Upper lobe of right lung (tissue), 1 donor: ENCODE measurements at regions not wholly inside any gene's neighbourhood (a gene's known extent, or its start where the extent isn't known, plus 50 kb on each side); places are given as distances from the start of the nearest gene placed in this dataset.
A peak's percentile ranks its signal among the peaks of the same experiment; 100 is the strongest.

ENCODE experiments used
- ATAC-seq: fragments of 200-7000 bp; cut with Tn5 transposase; one replicate; pipeline ENCODE4 v1.9.1; 2020; ENCODE audit warnings: mild to moderate bottlenecking, moderate library complexity
- DNase-seq: peaks from one replicate; pipeline ENCODE4 v3.0.0-alpha.2; 2020
- H3K27ac ChIP-seq: fragments of 200-600 bp; one replicate; pipeline ENCODE4 v1.8.0; 2022
- H3K27me3 ChIP-seq: fragments of 200-600 bp; one replicate; pipeline ENCODE4 v1.8.0; 2022; ENCODE audit warnings: mild to moderate bottlenecking
- H3K36me3 ChIP-seq: fragments of 200-600 bp; one replicate; pipeline ENCODE4 v1.8.0; 2022
- H3K4me1 ChIP-seq: fragments of 200-600 bp; one replicate; pipeline ENCODE4 v1.8.0; 2022
- H3K4me3 ChIP-seq: fragments of 200-600 bp; one replicate; pipeline ENCODE4 v1.8.0; 2022; ENCODE audit warnings: mild to moderate bottlenecking
- H3K9me3 ChIP-seq: fragments of 200-600 bp; one replicate; pipeline ENCODE4 v1.8.0; 2022
- intact Hi-C: fragments of 100-400 bp; cut with DNase I; formaldehyde crosslinking; loops from one replicate; pipeline ENCODE4 v1.11.0; 2022
- TF ChIP-seq, protein P1 (sequence below): fragments of 200-600 bp; IDR thresholded peaks from one replicate; pipeline ENCODE4 v1.8.0; 2022; ENCODE audit warnings: antibody characterized with exemption
- donor health status: DM: no; HTN: yes; CAD: no; lungs with severe emphysema.

DNA sequence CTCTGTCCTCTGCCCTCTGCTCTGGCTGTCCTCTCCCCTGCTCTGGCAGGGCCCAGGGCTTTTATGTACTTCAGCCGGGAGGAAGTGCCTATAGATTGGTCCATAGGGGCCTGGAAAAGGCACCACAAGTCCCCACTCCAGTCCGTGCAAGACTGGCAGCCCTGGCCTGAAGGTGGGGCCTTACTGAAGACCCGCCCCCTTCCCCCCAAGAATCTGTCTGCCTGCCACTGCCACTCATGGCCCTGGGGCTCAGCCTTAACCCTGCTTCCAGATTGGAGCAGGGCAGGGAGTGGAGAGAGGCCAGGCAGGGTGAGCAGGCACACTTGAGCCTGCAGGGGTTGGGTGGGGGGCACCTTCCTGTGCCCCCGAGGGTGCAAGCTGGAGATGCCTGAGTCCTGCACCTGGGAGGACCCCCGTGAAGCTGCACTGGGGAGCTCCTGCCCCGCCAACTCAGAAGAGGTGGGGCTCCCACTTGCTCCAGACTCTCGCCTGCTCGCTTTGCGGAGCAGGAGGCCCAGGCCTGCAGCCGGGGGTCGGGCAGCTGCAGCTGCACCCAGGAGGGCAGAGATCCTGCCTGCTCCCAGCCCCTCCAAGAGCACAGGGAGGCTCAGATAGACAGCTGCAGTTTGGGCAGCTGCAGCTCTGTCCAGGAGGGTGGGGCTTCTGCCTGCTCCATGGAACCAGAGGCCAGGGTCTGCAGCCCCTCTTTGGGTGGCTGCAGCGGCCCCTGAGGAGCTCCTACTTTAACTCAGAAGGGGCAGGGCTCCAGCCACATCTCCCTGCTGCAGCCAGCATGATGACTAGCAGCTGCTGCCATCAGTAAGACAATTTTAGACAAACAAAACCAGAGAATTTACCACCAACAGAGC, 51.0 kb upstream of the SC5D start:
- Histone ChIP-seq H3K4me3 (no peak overlapping the region), H3K9me3 (no peaks in the 10 kb centered on the region), H3K27me3 (no peaks in the 10 kb centered on the region), H3K4me1 (no peaks in the 10 kb centered on the region), H3K27ac (no peak overlapping the region), H3K36me3 (no peaks in the 10 kb centered on the region)
- DNase-seq (no peak), ATAC-seq (peak; percentile 23)
- intact Hi-C loops: no loop called here
- TF ChIP-seq, protein P1, sequence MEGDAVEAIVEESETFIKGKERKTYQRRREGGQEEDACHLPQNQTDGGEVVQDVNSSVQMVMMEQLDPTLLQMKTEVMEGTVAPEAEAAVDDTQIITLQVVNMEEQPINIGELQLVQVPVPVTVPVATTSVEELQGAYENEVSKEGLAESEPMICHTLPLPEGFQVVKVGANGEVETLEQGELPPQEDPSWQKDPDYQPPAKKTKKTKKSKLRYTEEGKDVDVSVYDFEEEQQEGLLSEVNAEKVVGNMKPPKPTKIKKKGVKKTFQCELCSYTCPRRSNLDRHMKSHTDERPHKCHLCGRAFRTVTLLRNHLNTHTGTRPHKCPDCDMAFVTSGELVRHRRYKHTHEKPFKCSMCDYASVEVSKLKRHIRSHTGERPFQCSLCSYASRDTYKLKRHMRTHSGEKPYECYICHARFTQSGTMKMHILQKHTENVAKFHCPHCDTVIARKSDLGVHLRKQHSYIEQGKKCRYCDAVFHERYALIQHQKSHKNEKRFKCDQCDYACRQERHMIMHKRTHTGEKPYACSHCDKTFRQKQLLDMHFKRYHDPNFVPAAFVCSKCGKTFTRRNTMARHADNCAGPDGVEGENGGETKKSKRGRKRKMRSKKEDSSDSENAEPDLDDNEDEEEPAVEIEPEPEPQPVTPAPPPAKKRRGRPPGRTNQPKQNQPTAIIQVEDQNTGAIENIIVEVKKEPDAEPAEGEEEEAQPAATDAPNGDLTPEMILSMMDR: no peak
